Natural killer cell (primary cell): ENCODE measurements at regions not wholly inside any gene's neighbourhood (a gene's known extent, or its start where the extent isn't known, plus 50 kb on each side); places are given as distances from the start of the nearest gene placed in this dataset.

ENCODE experiments used
- ATAC-seq, 3 donors: fragments of 150-1000 bp in 2 of 3; fragments of 200-7000 bp in 1 of 3; cut with Tn5 transposase; 1 replicate in 1 of 3; 2 replicates in 2 of 3; pipeline ENCODE4 v1.10.0; 2021; ENCODE audit warnings: mild to moderate bottlenecking in 2 of 3, moderate library complexity in 2 of 3
- DNase-seq, 2 donors: peaks; one replicate each; pipeline versions ENCODE4 v3.0.0 to v3.0.0-alpha.2; 2013 to 2021; ENCODE audit warnings: mixed read lengths in 1 of 2
- H3K27ac ChIP-seq: one replicate; pipeline ENCODE4 v1.5.1; 2013; ENCODE audit warnings: mild to moderate bottlenecking, low read length
- H3K27me3 ChIP-seq: one replicate; pipeline ENCODE4 v1.6.1; 2013; ENCODE audit warnings: low read length; ENCODE audit not compliant: control insufficient read depth, insufficient read depth
- H3K36me3 ChIP-seq: one replicate; pipeline ENCODE4 v1.6.1; 2013; ENCODE audit warnings: low read length; ENCODE audit not compliant: control insufficient read depth, insufficient read depth
- H3K4me1 ChIP-seq: one replicate; pipeline ENCODE4 v1.6.1; 2013; ENCODE audit warnings: low read length; ENCODE audit not compliant: control insufficient read depth, insufficient read depth
- H3K4me3 ChIP-seq: one replicate; pipeline ENCODE4 v1.5.1; 2013; ENCODE audit warnings: low read length
- H3K9me3 ChIP-seq: one replicate; pipeline ENCODE4 v1.6.1; 2013; ENCODE audit warnings: low read length; ENCODE audit not compliant: control insufficient read depth, insufficient read depth
- H3K27ac Mint-ChIP-seq, 2 donors: one replicate each; pipeline ENCODE4 v1.8.0; 2022; ENCODE audit warnings: mild to moderate bottlenecking in 2 of 2, mixed read lengths in 2 of 2, moderate library complexity in 1 of 2
- H3K27me3 Mint-ChIP-seq, 2 donors: one replicate each; pipeline ENCODE4 v1.8.0; 2022; ENCODE audit warnings: low read depth in 2 of 2, mixed read lengths in 2 of 2
- H3K36me3 Mint-ChIP-seq: one replicate; pipeline ENCODE4 v1.8.0; 2022; ENCODE audit warnings: mixed read lengths
- H3K4me1 Mint-ChIP-seq, 2 donors: one replicate each; pipeline ENCODE4 v1.8.0; 2022; ENCODE audit warnings: mixed read lengths in 2 of 2
- H3K4me3 Mint-ChIP-seq: one replicate; pipeline ENCODE4 v1.8.0; 2022; ENCODE audit warnings: mild to moderate bottlenecking, moderate library complexity, mixed read lengths
- H3K9me3 Mint-ChIP-seq, 2 donors: one replicate each; pipeline ENCODE4 v1.8.0; 2022; ENCODE audit warnings: mixed read lengths in 2 of 2
- CTCF ChIP-seq: fragments of 200-600 bp; IDR thresholded peaks from one replicate; pipeline ENCODE4 v1.8.0; 2022; ENCODE audit warnings: antibody characterized with exemption
- WGBS: methylation state at CpG from one replicate; pipeline ENCODE4 v1.1.7; 2013; ENCODE audit warnings: missing lambda C conversion rate; ENCODE audit not compliant: insufficient coverage; 5-methylcytosine and 5-hydroxymethylcytosine counted together
- intact Hi-C: fragments of 100-400 bp; cut with micrococcal nuclease; formaldehyde crosslinking; loops from one replicate; pipeline ENCODE4 v1.14.2; 2022

- Mint-ChIP-seq H3K36me3 (no peaks in the 10 kb centered on the region), H3K4me3 (no peak overlapping the region), H3K9me3 (peaks cover 10% of the 10 kb centered on the region in 2 donors), H3K27ac (no peak overlapping the region), H3K4me1 (no peaks in the 10 kb centered on the region), H3K27me3 (no peaks in the 10 kb centered on the region)
- Histone ChIP-seq H3K4me3 (no peak overlapping the region), H3K4me1 (no peaks in the 10 kb centered on the region), H3K9me3 (no peaks in the 10 kb centered on the region), H3K27ac (no peak overlapping the region), H3K27me3 (no peaks in the 10 kb centered on the region), H3K36me3 (no peaks in the 10 kb centered on the region)
- DNase-seq: no peak
- no peak for ATAC-seq
- intact Hi-C loops: no loop called here
- 76% methylated on average over 1 of the region's 1 CpG for WGBS
- no peak for TF ChIP-seq CTCF
Measured at GRCh38 chr3:35044190-35044589, 595.1 kb upstream of the ARPP21 start.

- H3K4me1 Mint-ChIP-seq: no peaks in the 10 kb centered on the region
Measured at GRCh38 chr3:35045118-35045517, 594.2 kb upstream of the ARPP21 start.

GRCh38 chr3:35064761-35065160, 574.6 kb upstream of the ARPP21 start:
- H3K4me3 ChIP-seq: no peak overlapping the region
- H3K27ac Mint-ChIP-seq: no peak overlapping the region
- WGBS: 85% methylated on average over 5 of the region's 5 CpGs
- ATAC-seq (no peak), DNase-seq (no peak)
- TF ChIP-seq CTCF: no peak
- H3K27me3 Mint-ChIP-seq: no peaks in the 10 kb centered on the region
- H3K4me1 Mint-ChIP-seq: no peaks in the 10 kb centered on the region
- no peaks in the 10 kb centered on the region for H3K36me3 ChIP-seq
- intact Hi-C loops: no loop called here
- H3K9me3 ChIP-seq: peaks cover 2% of the 10 kb centered on the region
- no peak overlapping the region for H3K27ac ChIP-seq
- no peaks in the 10 kb centered on the region for H3K36me3 Mint-ChIP-seq
- no peak overlapping the region for H3K4me3 Mint-ChIP-seq
- H3K9me3 Mint-ChIP-seq: peaks cover 9 to 16% of the 10 kb centered on the region in 2 donors
- no peaks in the 10 kb centered on the region for H3K4me1 ChIP-seq
- H3K27me3 ChIP-seq: no peaks in the 10 kb centered on the region

More at GRCh38 chr3:35045118-35045517, 594.2 kb upstream of the ARPP21 start:
- Mint-ChIP-seq H3K4me3 (no peak overlapping the region), H3K9me3 (peaks cover 10% of the 10 kb centered on the region in 2 donors), H3K27me3 (no peaks in the 10 kb centered on the region), H3K27ac (no peak overlapping the region), H3K36me3 (no peaks in the 10 kb centered on the region)
- Histone ChIP-seq H3K9me3 (no peaks in the 10 kb centered on the region), H3K27me3 (no peaks in the 10 kb centered on the region), H3K36me3 (no peaks in the 10 kb centered on the region), H3K4me1 (no peaks in the 10 kb centered on the region), H3K4me3 (no peak overlapping the region), H3K27ac (no peak overlapping the region)
- DNase-seq: no peak
- no peak for ATAC-seq
- no peak for TF ChIP-seq CTCF
- 100% methylated on average over 1 of the region's 2 CpGs for WGBS
- intact Hi-C loops: no loop called here

GRCh38 chr3:35065891-35066290, 573.4 kb upstream of the ARPP21 start:
- ATAC-seq: no peak
- Histone ChIP-seq H3K27me3 (no peaks in the 10 kb centered on the region), H3K4me3 (no peak overlapping the region), H3K27ac (no peak overlapping the region), H3K9me3 (peaks cover 2% of the 10 kb centered on the region), H3K36me3 (no peaks in the 10 kb centered on the region), H3K4me1 (no peaks in the 10 kb centered on the region)
- Mint-ChIP-seq H3K27ac (no peak overlapping the region), H3K4me3 (no peak overlapping the region), H3K36me3 (no peaks in the 10 kb centered on the region), H3K27me3 (no peaks in the 10 kb centered on the region), H3K9me3 (peaks cover 11 to 18% of the 10 kb centered on the region in 2 donors), H3K4me1 (no peaks in the 10 kb centered on the region)
- WGBS: 88% methylated on average over 1 of the region's 1 CpG
- no peak for DNase-seq
- intact Hi-C loops: no loop called here
- no peak for TF ChIP-seq CTCF
